GM23338 (cell line): ENCODE measurements at regions not wholly inside any gene's neighbourhood (a gene's known extent, or its start where the extent isn't known, plus 50 kb on each side); places are given as distances from the start of the nearest gene placed in this dataset.

ENCODE experiments used
- ATAC-seq: fragments of 200-7000 bp; cut with Tn5 transposase; 3 replicates; pipeline ENCODE4 v1.9.1; 2020
- DNase-seq: peaks from one replicate; pipeline ENCODE4 v3.0.0-alpha.2; 2015; ENCODE audit warnings: low spot score
- H2AFZ ChIP-seq: fragments of 200-600 bp; sonication (generic); 2 replicates; pipeline ENCODE4 v1.8.0; 2016; ENCODE audit warnings: antibody characterized with exemption, mild to moderate bottlenecking, moderate library complexity
- H3F3A ChIP-seq: fragments of 200-600 bp; sonication (generic); replicated peaks from 2 replicates; pipeline ENCODE4 v1.8.0; 2017; ENCODE audit warnings: antibody characterized with exemption, mixed run types, low read depth
- H3K27ac ChIP-seq: fragments of 200-600 bp; sonication (generic); 2 replicates; pipeline ENCODE4 v1.6.1; 2016; ENCODE audit warnings: low read depth
- H3K27me3 ChIP-seq: fragments of 200-600 bp; sonication (generic); 2 replicates; pipeline ENCODE4 v1.8.0; 2016; ENCODE audit warnings: mild to moderate bottlenecking, mixed run types, moderate library complexity; ENCODE audit not compliant: insufficient read depth
- H3K36me3 ChIP-seq: fragments of 200-600 bp; sonication (generic); 2 replicates; pipeline ENCODE4 v1.8.0; 2016; ENCODE audit warnings: mild to moderate bottlenecking; ENCODE audit not compliant: insufficient read depth
- H3K4me1 ChIP-seq: fragments of 200-600 bp; sonication (generic); 2 replicates; pipeline ENCODE4 v1.8.0; 2016; ENCODE audit warnings: mild to moderate bottlenecking, moderate library complexity; ENCODE audit not compliant: insufficient read depth
- H3K4me2 ChIP-seq: fragments of 200-600 bp; sonication (generic); 2 replicates; pipeline ENCODE4 v1.7.1; 2017; ENCODE audit warnings: mixed run types
- H3K4me3 ChIP-seq: fragments of 200-600 bp; sonication (generic); 2 replicates; pipeline ENCODE4 v1.6.1; 2016; ENCODE audit warnings: mixed run types
- H3K79me2 ChIP-seq: fragments of 200-600 bp; sonication (generic); replicated peaks from 2 replicates; pipeline ENCODE4 v1.8.0; 2017; ENCODE audit warnings: mild to moderate bottlenecking; ENCODE audit not compliant: insufficient read depth
- H3K9me2 ChIP-seq: fragments of 200-600 bp; sonication (generic); 2 replicates; pipeline ENCODE4 v1.8.0; 2017; ENCODE audit not compliant: insufficient read depth
- H4K20me1 ChIP-seq: fragments of 200-600 bp; sonication (generic); replicated peaks from 2 replicates; pipeline ENCODE4 v1.8.0; 2017; ENCODE audit warnings: mild to moderate bottlenecking; ENCODE audit not compliant: insufficient read depth
- H3K27ac Mint-ChIP-seq: 2 replicates; pipeline ENCODE4 v1.8.0; 2020; ENCODE audit warnings: inconsistent platforms, mild to moderate bottlenecking, moderate library complexity, mixed read lengths
- H3K27me3 Mint-ChIP-seq: 3 replicates; pipeline ENCODE4 v1.8.0; 2022; ENCODE audit warnings: low read depth, mild to moderate bottlenecking, moderate library complexity, mixed read lengths, inconsistent platforms; ENCODE audit not compliant: insufficient read depth, poor library complexity
- H3K36me3 Mint-ChIP-seq: 3 replicates; pipeline ENCODE4 v1.8.0; 2021; ENCODE audit warnings: low read depth, mild to moderate bottlenecking, inconsistent platforms, moderate library complexity, mixed read lengths
- H3K4me1 Mint-ChIP-seq: 3 replicates; pipeline ENCODE4 v1.8.0; 2020; ENCODE audit warnings: mild to moderate bottlenecking, inconsistent platforms, mixed read lengths
- H3K4me3 Mint-ChIP-seq: 3 replicates; pipeline ENCODE4 v1.8.0; 2021; ENCODE audit warnings: moderate library complexity, mild to moderate bottlenecking, inconsistent platforms, mixed read lengths
- H3K9me3 Mint-ChIP-seq: 3 replicates; pipeline ENCODE4 v1.8.0; 2020; ENCODE audit warnings: moderate library complexity, mild to moderate bottlenecking, inconsistent platforms, mixed read lengths
- CREB1 ChIP-seq: fragments of 250-450 bp; sonication (Bioruptor Pico); IDR thresholded peaks from 2 replicates; pipeline ENCODE4 v1.5.0; 2020; ENCODE audit warnings: low read depth, mild to moderate bottlenecking, moderate library complexity
- EZH2 ChIP-seq: fragments of 200-600 bp; sonication (generic); IDR thresholded peaks from one replicate; pipeline ENCODE4 v1.8.0; 2017; ENCODE audit warnings: antibody characterized with exemption, mild to moderate bottlenecking, low read depth; ENCODE audit not compliant: unreplicated experiment
- EZH2phosphoT487 ChIP-seq: fragments of 200-600 bp; sonication (generic); IDR thresholded peaks from one replicate; pipeline ENCODE4 v1.8.1; 2018; ENCODE audit warnings: antibody characterized with exemption; ENCODE audit not compliant: unreplicated experiment
- JUNB ChIP-seq: IDR thresholded peaks from one replicate; pipeline ENCODE4 v1.6.1; 2016; ENCODE audit warnings: antibody characterized with exemption; ENCODE audit not compliant: unreplicated experiment
- NANOG ChIP-seq: IDR thresholded peaks from 2 replicates; pipeline ENCODE4 v1.6.1; 2016; ENCODE audit warnings: antibody characterized with exemption, borderline replicate concordance
- POLR2AphosphoS5 ChIP-seq: IDR thresholded peaks from 2 replicates; pipeline ENCODE4 v1.6.1; 2016; ENCODE audit warnings: antibody characterized with exemption, low read depth
- REST ChIP-seq: IDR thresholded peaks from one replicate; pipeline ENCODE4 v1.6.1; 2018; ENCODE audit warnings: antibody characterized with exemption; ENCODE audit not compliant: unreplicated experiment
- STAT1 ChIP-seq: IDR thresholded peaks from one replicate; pipeline ENCODE4 v1.6.1; 2016; ENCODE audit warnings: antibody characterized with exemption; ENCODE audit not compliant: unreplicated experiment
- ZNF114 ChIP-seq: fragments of 250-450 bp; sonication (Bioruptor Pico); IDR thresholded peaks from 2 replicates; pipeline ENCODE4 v1.5.0; 2020; ENCODE audit warnings: mild to moderate bottlenecking, moderate library complexity
- ZNF331 ChIP-seq: fragments of 250-450 bp; sonication (Bioruptor Pico); IDR thresholded peaks from 2 replicates; pipeline ENCODE4 v1.5.0; 2020; ENCODE audit warnings: low read depth, mild to moderate bottlenecking, moderate library complexity
- ZNF462 ChIP-seq: fragments of 250-450 bp; sonication (Bioruptor Pico); IDR thresholded peaks from 2 replicates; pipeline ENCODE4 v1.5.0; 2020; ENCODE audit warnings: mild to moderate bottlenecking, moderate library complexity
- TF ChIP-seq, protein P1 (sequence below): IDR thresholded peaks from 2 replicates; pipeline ENCODE4 v1.6.1; 2016; ENCODE audit warnings: antibody characterized with exemption
- TF ChIP-seq, protein P2 (sequence below), 2 experiments: fragments of 200-600 bp in 1 of 2; sonication (generic) in 1 of 2; conservative IDR thresholded peaks; 2 replicates each; pipeline versions ENCODE4 v1.5.1 to v1.6.1; 2016 to 2017; ENCODE audit warnings: antibody characterized with exemption in 2 of 2, low read depth in 2 of 2, mild to moderate bottlenecking in 2 of 2, moderate library complexity in 1 of 2

GRCh38 chr10:61600399-61600798 lies 62.3 kb upstream of the CABCOCO1 start:
- Mint-ChIP-seq H3K9me3 (no peaks in the 10 kb centered on the region), H3K4me1 (peaks cover 19% of the 10 kb centered on the region; the same call in 2 of the 3 replicates)
- H3K27ac ChIP-seq: no peak overlapping the region

More at GRCh38 chr10:61600399-61600798, 62.3 kb upstream of the CABCOCO1 start:
- no peak overlapping the region for H2AFZ ChIP-seq
- no peak for TF ChIP-seq STAT1
- TF ChIP-seq, protein P1, sequence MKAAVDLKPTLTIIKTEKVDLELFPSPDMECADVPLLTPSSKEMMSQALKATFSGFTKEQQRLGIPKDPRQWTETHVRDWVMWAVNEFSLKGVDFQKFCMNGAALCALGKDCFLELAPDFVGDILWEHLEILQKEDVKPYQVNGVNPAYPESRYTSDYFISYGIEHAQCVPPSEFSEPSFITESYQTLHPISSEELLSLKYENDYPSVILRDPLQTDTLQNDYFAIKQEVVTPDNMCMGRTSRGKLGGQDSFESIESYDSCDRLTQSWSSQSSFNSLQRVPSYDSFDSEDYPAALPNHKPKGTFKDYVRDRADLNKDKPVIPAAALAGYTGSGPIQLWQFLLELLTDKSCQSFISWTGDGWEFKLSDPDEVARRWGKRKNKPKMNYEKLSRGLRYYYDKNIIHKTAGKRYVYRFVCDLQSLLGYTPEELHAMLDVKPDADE: no peak
- no peak for TF ChIP-seq ZNF331 (CRISPR knock-in tag)
- no peak for TF ChIP-seq JUNB
- TF ChIP-seq, protein P2, sequence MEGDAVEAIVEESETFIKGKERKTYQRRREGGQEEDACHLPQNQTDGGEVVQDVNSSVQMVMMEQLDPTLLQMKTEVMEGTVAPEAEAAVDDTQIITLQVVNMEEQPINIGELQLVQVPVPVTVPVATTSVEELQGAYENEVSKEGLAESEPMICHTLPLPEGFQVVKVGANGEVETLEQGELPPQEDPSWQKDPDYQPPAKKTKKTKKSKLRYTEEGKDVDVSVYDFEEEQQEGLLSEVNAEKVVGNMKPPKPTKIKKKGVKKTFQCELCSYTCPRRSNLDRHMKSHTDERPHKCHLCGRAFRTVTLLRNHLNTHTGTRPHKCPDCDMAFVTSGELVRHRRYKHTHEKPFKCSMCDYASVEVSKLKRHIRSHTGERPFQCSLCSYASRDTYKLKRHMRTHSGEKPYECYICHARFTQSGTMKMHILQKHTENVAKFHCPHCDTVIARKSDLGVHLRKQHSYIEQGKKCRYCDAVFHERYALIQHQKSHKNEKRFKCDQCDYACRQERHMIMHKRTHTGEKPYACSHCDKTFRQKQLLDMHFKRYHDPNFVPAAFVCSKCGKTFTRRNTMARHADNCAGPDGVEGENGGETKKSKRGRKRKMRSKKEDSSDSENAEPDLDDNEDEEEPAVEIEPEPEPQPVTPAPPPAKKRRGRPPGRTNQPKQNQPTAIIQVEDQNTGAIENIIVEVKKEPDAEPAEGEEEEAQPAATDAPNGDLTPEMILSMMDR (conservative IDR thresholded peaks at IDR 0.05; ENCODE audit: low read depth in 2 of 2): no peak
- TF ChIP-seq ZNF462 (CRISPR knock-in tag): no peak
- TF ChIP-seq NANOG: no peak
- TF ChIP-seq EZH2: no peak
- TF ChIP-seq EZH2phosphoT487: no peak
- TF ChIP-seq REST: no peak
- no peak for TF ChIP-seq POLR2AphosphoS5
- no peak for TF ChIP-seq ZNF114 (CRISPR knock-in tag)
- TF ChIP-seq CREB1 (CRISPR knock-in tag): no peak
- H3K27me3 Mint-ChIP-seq: no peaks in the 10 kb centered on the region
- H3K36me3 Mint-ChIP-seq: no peaks in the 10 kb centered on the region
- H3K4me1 ChIP-seq: peaks cover 13% of the 10 kb centered on the region
- H3K9me2 ChIP-seq: no peaks in the 10 kb centered on the region
- H3K27ac Mint-ChIP-seq: no peak overlapping the region
- no peak overlapping the region for H3K4me2 ChIP-seq
- no peaks in the 10 kb centered on the region for H3K27me3 ChIP-seq
- H3F3A ChIP-seq: no peaks in the 10 kb centered on the region
- DNase-seq: no peak
- no peaks in the 10 kb centered on the region for H4K20me1 ChIP-seq
- H3K4me3 Mint-ChIP-seq: no peak overlapping the region
- no peaks in the 10 kb centered on the region for H3K79me2 ChIP-seq
- H3K4me3 ChIP-seq: no peak overlapping the region
- ATAC-seq: no peak
- H3K36me3 ChIP-seq: no peaks in the 10 kb centered on the region
